Testis (tissue), 2 donors: ENCODE measurements at regions not wholly inside any gene's neighbourhood (a gene's known extent, or its start where the extent isn't known, plus 50 kb on each side); places are given as distances from the start of the nearest gene placed in this dataset.

ENCODE experiments used
- DNase-seq: peaks from one replicate; pipeline ENCODE4 v3.0.0-alpha.2; 2019
- H3K27ac ChIP-seq, 2 donors: fragments of 200-600 bp; sonication (generic); one replicate each; pipeline ENCODE4 v1.5.1; 2019
- H3K27me3 ChIP-seq: fragments of 200-600 bp; sonication (generic); one replicate; pipeline ENCODE4 v1.5.1; 2019
- H3K36me3 ChIP-seq: fragments of 200-600 bp; sonication (generic); one replicate; pipeline ENCODE4 v1.5.1; 2017; ENCODE audit warnings: low read depth; ENCODE audit errors: missing control alignments
- H3K4me1 ChIP-seq: fragments of 200-600 bp; sonication (generic); one replicate; pipeline ENCODE4 v1.5.1; 2019
- H3K4me3 ChIP-seq, 2 donors: fragments of 200-600 bp; sonication (generic); one replicate each; pipeline ENCODE4 v1.5.1; 2017 to 2019
- H3K9me3 ChIP-seq: fragments of 200-600 bp; sonication (generic); one replicate; pipeline ENCODE4 v1.5.1; 2017
- CTCF ChIP-seq, 3 experiments: fragments of 450-650 bp in 2 of 3; fragments of 200-600 bp in 1 of 3; sonication (generic) in 1 of 3; IDR thresholded peaks; one replicate each; pipeline ENCODE4 v1.5.1; 2016 to 2019; ENCODE audit warnings: antibody characterized with exemption in 3 of 3, mild to moderate bottlenecking in 2 of 3, moderate library complexity in 1 of 3
- POLR2A ChIP-seq: fragments of 450-650 bp; IDR thresholded peaks from one replicate; pipeline ENCODE4 v1.6.1; 2017; ENCODE audit warnings: antibody characterized with exemption, mild to moderate bottlenecking, moderate library complexity
- WGBS, 2 donors: methylation state at CpG; one replicate each; pipeline ENCODE4 v1.1.5; 2018; 5-methylcytosine and 5-hydroxymethylcytosine counted together
- intact Hi-C: fragments of 100-400 bp; cut with DNase I; formaldehyde crosslinking; loops from one replicate; pipeline ENCODE4 v1.15.1; 2023; ENCODE audit warnings: low total_unique reads

- no peak for TF ChIP-seq POLR2A
- TF ChIP-seq CTCF (IDR thresholded peaks at IDR 0.05), result no peak
- no peak for DNase-seq
- intact Hi-C loops, result no loop called here
- Histone ChIP-seq H3K27ac (no peak overlapping the region), H3K4me1 (no peaks in the 10 kb centered on the region), H3K9me3 (no peaks in the 10 kb centered on the region), H3K27me3 (no peaks in the 10 kb centered on the region), H3K4me3 (no peak overlapping the region), H3K36me3 (no peaks in the 10 kb centered on the region)
Measured at GRCh38 chr12:93226361-93226760, 151.4 kb upstream of the NUDT4 start.

GRCh38 chr12:93229494-93230325 lies 148.0 kb upstream of the NUDT4 start:
- no peaks in the 10 kb centered on the region for H3K9me3 ChIP-seq
- no peak for DNase-seq
- H3K27ac ChIP-seq, result no peak overlapping the region
- H3K36me3 ChIP-seq, result no peaks in the 10 kb centered on the region
- no peak for TF ChIP-seq CTCF (IDR thresholded peaks at IDR 0.05)
- no peak for TF ChIP-seq POLR2A
- no peak overlapping the region for H3K4me3 ChIP-seq
- no peaks in the 10 kb centered on the region for H3K4me1 ChIP-seq
- intact Hi-C loops, result no loop called here
- 78 to 82% methylated on average over 6 of the region's 6 CpGs for WGBS, 2 donors
- H3K27me3 ChIP-seq, result no peaks in the 10 kb centered on the region

- no peak for TF ChIP-seq POLR2A
- no peak for TF ChIP-seq CTCF (IDR thresholded peaks at IDR 0.05)
- WGBS, 2 donors, result 28 to 43% methylated on average over 3 of the region's 3 CpGs
- no peak overlapping the region for H3K4me3 ChIP-seq
- intact Hi-C loops, result no loop called here
- no peaks in the 10 kb centered on the region for H3K27me3 ChIP-seq
- no peaks in the 10 kb centered on the region for H3K9me3 ChIP-seq
- no peaks in the 10 kb centered on the region for H3K36me3 ChIP-seq
- DNase-seq, result no peak
- H3K27ac ChIP-seq, result no peak overlapping the region
- no peaks in the 10 kb centered on the region for H3K4me1 ChIP-seq
Measured at GRCh38 chr12:93230326-93230720, 147.4 kb upstream of the NUDT4 start.

- intact Hi-C loops, result no loop called here
- Histone ChIP-seq H3K36me3 (no peaks in the 10 kb centered on the region), H3K27me3 (no peaks in the 10 kb centered on the region), H3K27ac (no peak overlapping the region), H3K4me1 (no peaks in the 10 kb centered on the region), H3K9me3 (no peaks in the 10 kb centered on the region), H3K4me3 (no peak overlapping the region)
- WGBS, 2 donors, result 90 to 93% methylated on average over 6 of the region's 6 CpGs
- TF ChIP-seq POLR2A (no peak), CTCF (IDR thresholded peaks at IDR 0.05) (no peak)
- no peak for DNase-seq
Measured at GRCh38 chr12:93231938-93232337, 145.8 kb upstream of the NUDT4 start.

- intact Hi-C loops, result no loop called here
- Histone ChIP-seq H3K27me3 (no peaks in the 10 kb centered on the region), H3K4me3 (no peak overlapping the region), H3K9me3 (no peaks in the 10 kb centered on the region), H3K4me1 (no peaks in the 10 kb centered on the region), H3K36me3 (no peaks in the 10 kb centered on the region), H3K27ac (no peak overlapping the region)
- no peak for DNase-seq
- 69 to 70% methylated on average over 1 of the region's 1 CpG for WGBS, 2 donors
- TF ChIP-seq CTCF (IDR thresholded peaks at IDR 0.05), result no peak
- no peak for TF ChIP-seq POLR2A
Measured at GRCh38 chr12:93234641-93235040, 143.1 kb upstream of the NUDT4 start.
